Subcutaneous abdominal adipose tissue (tissue), 5 donors: ENCODE measurements at regions not wholly inside any gene's neighbourhood (a gene's known extent, or its start where the extent isn't known, plus 50 kb on each side); places are given as distances from the start of the nearest gene placed in this dataset.
"Not testable (repeated sequence)": the region's sequence is repeated elsewhere in the genome, so short reads cannot be mapped to it uniquely, and the experiment has no call there.

Experiments used
- H3K27ac ChIP-seq: one replicate; pipeline ENCODE4 v1.7.0; 2013; ENCODE audit warnings: low read depth, mild to moderate bottlenecking, inconsistent platforms, low read length, moderate library complexity
- H3K27me3 ChIP-seq, 5 donors: one replicate each; pipeline ENCODE4 v1.7.0; 2013; ENCODE audit warnings: low read length in 5 of 5, inconsistent platforms in 1 of 5; ENCODE audit not compliant: control insufficient read depth in 5 of 5, insufficient read depth in 4 of 5
- H3K36me3 ChIP-seq, 5 donors: one replicate each; pipeline ENCODE4 v1.7.0; 2013; ENCODE audit warnings: low read length in 5 of 5; ENCODE audit not compliant: control insufficient read depth in 5 of 5, insufficient read depth in 5 of 5
- H3K4me1 ChIP-seq, 5 donors: one replicate each; pipeline ENCODE4 v1.7.0; 2013; ENCODE audit warnings: low read length in 5 of 5, mild to moderate bottlenecking in 3 of 5, moderate library complexity in 1 of 5; ENCODE audit not compliant: control insufficient read depth in 5 of 5, insufficient read depth in 5 of 5
- H3K4me3 ChIP-seq, 5 donors: one replicate each; pipeline ENCODE4 v1.7.0; 2013; ENCODE audit warnings: low read length in 5 of 5, low read depth in 1 of 5
- H3K9ac ChIP-seq, 5 donors: one replicate each; pipeline ENCODE4 v1.7.0; 2013; ENCODE audit warnings: low read length in 5 of 5, mild to moderate bottlenecking in 4 of 5, moderate library complexity in 3 of 5
- H3K9me3 ChIP-seq, 5 donors: one replicate each; pipeline ENCODE4 v1.7.0; 2013; ENCODE audit warnings: low read length in 5 of 5; ENCODE audit not compliant: control insufficient read depth in 5 of 5
- donor health status: healthy.
- donor health status: healthy.
- donor health status: healthy.
- donor health status: healthy.
- donor health status: healthy.

DNA sequence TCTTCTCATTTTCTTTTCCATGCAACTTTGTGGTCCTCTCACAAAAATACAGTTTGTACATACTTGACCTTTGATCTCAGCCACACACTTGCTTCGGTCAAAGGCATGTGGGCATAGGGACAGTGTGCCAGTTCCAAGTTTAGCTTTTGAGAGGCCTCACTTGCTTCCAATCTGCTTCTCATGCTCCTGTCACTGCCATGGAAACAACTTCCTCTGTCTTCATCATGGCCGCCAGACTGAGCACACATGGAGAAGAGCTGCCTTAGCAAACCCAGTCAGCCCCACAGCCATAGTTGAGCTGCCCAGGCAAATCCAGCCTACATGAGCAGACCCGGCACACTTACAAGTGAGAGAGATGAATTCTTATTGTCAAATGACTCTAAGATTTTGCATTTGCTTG, 138.2 kb upstream of the TUSC1 start:
- Histone ChIP-seq H3K9me3 (no peaks in the 10 kb centered on the region), H3K27me3 (no peaks in the 10 kb centered on the region), H3K4me3 (no peak overlapping the region), H3K9ac (no peak overlapping the region), H3K36me3 (no peaks in the 10 kb centered on the region), H3K27ac (no peak overlapping the region), H3K4me1 (no peaks in the 10 kb centered on the region)

DNA sequence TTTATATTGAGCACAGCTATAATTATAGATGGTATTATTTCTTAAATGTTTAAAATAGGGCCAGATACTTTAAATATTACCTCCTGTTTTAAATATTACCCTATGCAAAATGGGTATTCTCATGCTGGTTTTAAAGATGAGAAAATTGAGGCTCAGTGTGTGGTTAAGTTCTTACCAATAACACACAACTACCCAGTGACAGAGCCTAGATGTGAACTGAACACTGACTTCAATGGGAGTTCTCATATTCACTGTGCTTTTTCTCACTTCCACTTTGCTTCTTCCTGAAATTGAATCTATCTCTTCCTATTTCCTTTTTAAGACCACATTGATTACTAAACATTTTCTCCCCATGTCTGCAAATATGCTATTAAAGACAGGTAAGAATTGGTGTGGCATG, 135.8 kb upstream of the TUSC1 start:
- no peak overlapping the region for H3K9ac ChIP-seq
- no peaks in the 10 kb centered on the region for H3K36me3 ChIP-seq
- no peaks in the 10 kb centered on the region for H3K27me3 ChIP-seq
- H3K4me1 ChIP-seq = no peaks in the 10 kb centered on the region
- H3K27ac ChIP-seq = no peak overlapping the region
- no peaks in the 10 kb centered on the region for H3K9me3 ChIP-seq
- no peak overlapping the region for H3K4me3 ChIP-seq

DNA sequence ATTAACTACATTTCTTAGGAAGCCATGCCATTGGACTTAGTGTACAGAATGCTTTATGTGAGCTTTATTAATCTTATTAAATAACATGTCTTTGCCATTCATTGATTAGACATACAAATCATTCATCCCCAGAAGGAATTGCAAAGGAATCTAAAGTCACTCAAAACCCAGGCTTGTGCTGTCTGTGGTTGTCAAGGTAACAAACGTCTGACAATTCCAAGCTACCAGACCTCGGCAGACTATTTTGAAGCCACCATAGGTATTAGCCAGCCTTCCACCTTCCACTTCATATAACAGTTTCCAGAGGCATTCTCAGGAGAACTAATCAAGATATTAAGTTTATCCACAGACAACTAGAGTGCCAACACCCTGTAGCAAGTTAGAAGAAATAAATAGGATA, 135.2 kb upstream of the TUSC1 start:
- Histone ChIP-seq H3K36me3 (no peaks in the 10 kb centered on the region), H3K4me1 (no peaks in the 10 kb centered on the region), H3K9ac (no peak overlapping the region), H3K4me3 (no peak overlapping the region), H3K27ac (no peak overlapping the region), H3K27me3 (no peaks in the 10 kb centered on the region), H3K9me3 (no peaks in the 10 kb centered on the region)

DNA sequence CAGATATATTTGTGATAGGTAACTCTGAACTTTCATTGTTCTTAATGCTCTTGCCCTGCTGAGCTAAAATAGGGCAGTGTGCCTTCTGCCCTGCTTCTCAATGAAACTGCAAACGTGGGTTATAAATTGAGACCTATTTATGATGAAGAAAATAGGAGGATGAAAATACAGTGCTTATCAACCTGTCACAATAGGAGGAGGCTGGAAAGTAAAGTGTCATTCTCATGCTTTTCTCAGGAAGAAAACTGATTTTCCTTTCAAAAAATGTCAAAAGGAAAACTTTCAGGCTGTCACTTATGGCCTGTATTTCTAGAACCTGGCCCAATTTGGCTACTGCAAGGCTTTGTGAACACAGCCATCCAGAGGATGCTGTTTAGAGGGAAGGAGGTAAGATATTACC, 130.3 kb upstream of the TUSC1 start:
- Histone ChIP-seq H3K9ac (no peak overlapping the region), H3K27ac (no peak overlapping the region), H3K36me3 (no peaks in the 10 kb centered on the region), H3K4me3 (no peak overlapping the region), H3K9me3 (no peaks in the 10 kb centered on the region), H3K27me3 (no peaks in the 10 kb centered on the region), H3K4me1 (no peaks in the 10 kb centered on the region)

DNA sequence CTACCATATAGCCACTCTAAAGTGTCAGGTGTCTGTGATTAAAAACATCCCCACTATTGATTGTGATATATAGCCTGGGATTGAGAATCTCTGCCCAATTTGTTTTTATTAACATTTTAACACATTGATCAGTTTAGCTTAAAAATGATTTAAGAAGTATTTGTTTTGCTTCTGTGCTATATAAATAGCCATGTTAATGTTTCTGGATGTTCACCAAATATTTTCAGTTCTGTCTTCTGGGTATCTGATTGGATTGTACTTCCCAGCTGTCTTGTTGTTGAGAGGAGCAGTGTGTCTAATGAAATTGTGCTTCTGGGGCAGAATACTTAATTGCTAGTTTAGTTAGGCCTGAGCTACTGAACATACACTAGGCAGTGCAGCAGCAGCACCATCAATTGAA, 126.6 kb upstream of the TUSC1 start:
- no peaks in the 10 kb centered on the region for H3K36me3 ChIP-seq
- no peaks in the 10 kb centered on the region for H3K27me3 ChIP-seq
- H3K9ac ChIP-seq = no peak overlapping the region
- H3K4me1 ChIP-seq = no peaks in the 10 kb centered on the region
- H3K9me3 ChIP-seq = no peaks in the 10 kb centered on the region
- H3K27ac ChIP-seq = no peak overlapping the region
- no peak overlapping the region for H3K4me3 ChIP-seq

DNA sequence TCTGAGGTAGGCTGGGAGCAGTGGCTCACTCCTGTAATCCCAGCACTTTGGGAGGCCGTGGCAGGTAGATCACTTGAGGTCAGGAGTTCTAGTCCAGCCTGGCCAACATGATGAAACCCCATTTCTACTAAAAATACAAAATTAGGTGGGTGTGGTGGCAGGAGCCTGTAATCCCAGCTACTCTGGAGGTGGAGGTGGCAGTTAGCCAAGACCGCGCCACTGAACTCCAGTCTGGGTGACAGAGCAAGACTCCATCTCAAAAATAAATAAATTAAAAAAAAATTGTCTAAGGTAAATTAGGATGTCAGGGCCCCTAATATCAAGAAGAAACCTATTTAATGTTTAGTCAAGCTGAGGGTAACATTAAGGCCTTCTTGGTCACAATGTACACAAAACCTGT, 123.7 kb upstream of the TUSC1 start:
- not testable (repeated sequence) for H3K27me3 ChIP-seq, H3K36me3 ChIP-seq, H3K27ac ChIP-seq, H3K9ac ChIP-seq, H3K9me3 ChIP-seq, H3K4me3 ChIP-seq, H3K4me1 ChIP-seq

DNA sequence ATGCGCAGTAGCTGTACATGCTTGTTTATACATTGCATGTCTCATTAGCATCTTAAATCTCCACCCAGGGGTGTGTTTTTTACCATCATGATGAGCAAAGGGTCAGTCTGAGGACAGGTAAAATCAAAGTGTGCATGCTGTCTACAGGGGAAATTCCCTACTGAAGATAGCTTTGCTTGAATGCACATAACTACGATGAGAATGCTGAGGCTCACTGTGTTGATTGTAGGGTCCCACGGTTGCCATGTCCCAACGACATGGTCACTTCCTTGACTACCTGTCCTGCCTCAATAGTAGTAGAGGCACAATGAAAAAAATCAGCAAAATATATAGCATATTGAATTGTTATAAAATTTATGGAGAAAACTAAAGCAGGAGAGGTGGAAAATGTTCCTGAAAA, 95.6 kb upstream of the TUSC1 start:
- no peaks in the 10 kb centered on the region for H3K27me3 ChIP-seq
- H3K4me1 ChIP-seq = no peaks in the 10 kb centered on the region
- no peak overlapping the region for H3K9ac ChIP-seq
- H3K27ac ChIP-seq = no peak overlapping the region
- no peaks in the 10 kb centered on the region for H3K9me3 ChIP-seq
- H3K4me3 ChIP-seq = no peak overlapping the region
- H3K36me3 ChIP-seq = no peaks in the 10 kb centered on the region

DNA sequence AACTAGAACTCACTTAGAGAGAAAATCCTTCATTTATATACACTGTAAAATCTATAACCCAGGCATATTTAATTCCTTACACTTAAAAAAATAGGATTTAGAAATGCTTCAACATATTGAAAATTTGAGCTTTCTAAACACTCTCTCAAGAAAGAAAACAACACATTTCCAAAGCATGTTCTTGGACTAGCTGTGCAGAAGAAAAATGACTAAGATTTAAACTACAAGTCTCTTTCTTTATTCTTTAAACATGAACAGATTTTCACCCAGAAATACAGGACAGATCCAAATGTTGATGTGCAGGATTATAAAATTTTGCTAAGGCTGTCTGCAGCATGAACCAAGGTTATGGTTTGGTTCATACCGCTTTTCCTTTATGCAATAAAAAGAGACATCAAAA, 77.7 kb upstream of the TUSC1 start:
- Histone ChIP-seq H3K4me1 (peaks cover 0 to 12% (median 0%) of the 10 kb centered on the region in 5 donors), H3K9ac (no peak overlapping the region), H3K27me3 (no peaks in the 10 kb centered on the region), H3K27ac (no peak overlapping the region), H3K9me3 (no peaks in the 10 kb centered on the region), H3K36me3 (no peaks in the 10 kb centered on the region), H3K4me3 (no peak overlapping the region)

DNA sequence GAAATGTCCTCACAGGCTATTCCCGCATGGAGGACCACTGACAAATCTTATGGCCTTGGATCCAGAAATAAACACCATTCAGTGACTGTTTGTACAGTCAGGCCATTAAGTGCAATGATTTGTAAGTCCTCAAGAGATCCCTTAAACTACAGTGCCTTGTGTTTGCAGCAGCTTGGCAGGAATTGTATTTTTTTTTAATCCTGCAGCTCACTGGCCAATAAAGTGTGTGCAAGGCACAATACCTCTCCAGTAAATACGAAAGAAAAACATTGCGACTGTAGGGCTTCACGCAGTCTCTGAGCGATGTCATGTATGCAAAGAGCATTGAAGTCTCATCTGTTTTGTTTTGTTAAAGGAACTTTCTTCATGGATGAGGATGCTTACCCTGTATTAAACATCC, 74.2 kb upstream of the TUSC1 start:
- no peaks in the 10 kb centered on the region for H3K27me3 ChIP-seq
- H3K27ac ChIP-seq = no peak overlapping the region
- H3K4me1 ChIP-seq = peaks cover 0 to 12% (median 0%) of the 10 kb centered on the region in 5 donors
- peak overlapping the region in 1 of 5 donors; percentile 25 for H3K4me3 ChIP-seq
- no peaks in the 10 kb centered on the region for H3K36me3 ChIP-seq
- no peak overlapping the region for H3K9ac ChIP-seq
- no peaks in the 10 kb centered on the region for H3K9me3 ChIP-seq

DNA sequence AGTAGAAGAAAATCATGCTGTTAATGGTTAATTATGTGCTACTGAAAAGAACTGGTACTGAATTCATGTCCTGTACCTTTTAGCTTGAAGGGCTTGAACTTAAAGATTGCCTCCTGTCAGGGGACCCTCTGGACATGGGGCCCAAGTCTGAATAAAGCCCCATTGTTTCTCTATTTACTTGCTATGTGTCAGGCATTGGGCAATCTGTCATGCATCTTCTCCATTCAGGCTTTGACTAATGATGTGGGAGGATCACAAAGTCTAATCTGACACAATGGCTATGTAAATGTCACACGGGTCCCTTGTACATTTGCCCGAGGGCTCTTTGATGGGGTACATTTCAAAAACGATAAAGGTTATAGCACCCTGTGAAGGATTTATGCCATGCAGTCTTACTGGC, 64.0 kb upstream of the TUSC1 start:
- H3K4me3 ChIP-seq = no peak overlapping the region
- no peaks in the 10 kb centered on the region for H3K27me3 ChIP-seq
- no peak overlapping the region for H3K9ac ChIP-seq
- H3K9me3 ChIP-seq = peaks cover 0 to 4% (median 0%) of the 10 kb centered on the region in 5 donors
- no peaks in the 10 kb centered on the region for H3K4me1 ChIP-seq
- H3K27ac ChIP-seq = no peak overlapping the region
- no peaks in the 10 kb centered on the region for H3K36me3 ChIP-seq

DNA sequence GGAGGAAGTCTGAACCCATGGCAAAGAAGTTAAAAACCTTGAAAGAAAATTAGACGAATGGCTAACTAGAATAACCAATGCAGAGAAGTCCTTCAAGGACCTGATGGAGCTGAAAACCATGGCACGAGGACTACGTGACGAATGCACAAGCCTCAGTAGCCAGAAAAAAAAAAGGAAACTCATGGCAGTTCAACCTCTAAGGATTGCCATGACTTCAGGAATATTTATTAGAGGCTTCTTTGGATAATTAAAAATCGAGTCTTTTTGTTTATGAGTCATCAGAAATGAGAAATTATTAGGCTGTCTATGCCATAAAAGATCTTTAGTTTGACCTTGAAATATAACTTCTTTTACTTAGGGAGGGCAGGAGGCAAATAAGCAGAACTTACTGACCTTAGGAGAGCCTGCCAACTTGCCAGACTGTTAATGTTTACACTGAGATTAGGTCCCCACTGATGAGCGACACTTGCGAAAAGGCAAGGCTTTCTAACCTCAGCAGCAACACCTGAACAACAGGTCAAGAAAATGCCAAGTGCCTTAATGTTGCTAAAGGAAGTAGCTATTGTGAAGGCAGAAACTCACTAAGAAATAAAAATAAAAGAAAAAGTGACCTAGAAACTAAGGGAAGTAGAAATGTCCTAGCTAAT, 55.2 kb upstream of the TUSC1 start:
- Histone ChIP-seq H3K4me3 (no peak overlapping the region), H3K36me3 (no peaks in the 10 kb centered on the region), H3K27ac (no peak overlapping the region), H3K9ac (no peak overlapping the region), H3K9me3 (peaks cover 0 to 7% (median 0%) of the 10 kb centered on the region in 5 donors), H3K27me3 (no peaks in the 10 kb centered on the region), H3K4me1 (no peaks in the 10 kb centered on the region)
